Endodermal cell (in vitro differentiated cells): ENCODE measurements at regions not wholly inside any gene's neighbourhood (a gene's known extent, or its start where the extent isn't known, plus 50 kb on each side); places are given as distances from the start of the nearest gene placed in this dataset.

Source experiments
- DNase-seq: peaks from one replicate; pipeline ENCODE4 v3.0.0-alpha.2; 2017
- H3K27ac ChIP-seq: 2 replicates; pipeline ENCODE4 v1.5.1; 2013; ENCODE audit warnings: mild to moderate bottlenecking, low read depth, low read length, moderate library complexity
- H3K27me3 ChIP-seq: 2 replicates; pipeline ENCODE4 v1.6.1; 2013; ENCODE audit warnings: mild to moderate bottlenecking, low read length, moderate library complexity; ENCODE audit not compliant: insufficient read depth, control insufficient read depth, poor library complexity, severe bottlenecking
- H3K36me3 ChIP-seq: 2 replicates; pipeline ENCODE4 v1.7.0; 2013; ENCODE audit warnings: mild to moderate bottlenecking, low read length, moderate library complexity; ENCODE audit not compliant: control insufficient read depth, insufficient read depth
- H3K4me1 ChIP-seq: one replicate; pipeline ENCODE4 v1.7.0; 2013; ENCODE audit warnings: low read length; ENCODE audit not compliant: control insufficient read depth, insufficient read depth
- H3K4me3 ChIP-seq: 2 replicates; pipeline ENCODE4 v1.5.1; 2013; ENCODE audit warnings: mild to moderate bottlenecking, low read length, moderate library complexity
- H3K9ac ChIP-seq: 2 replicates; pipeline ENCODE4 v1.6.1; 2013; ENCODE audit warnings: mild to moderate bottlenecking, low read length, moderate library complexity; ENCODE audit not compliant: poor library complexity, severe bottlenecking; ENCODE audit errors: extremely low read depth
- H3K9me3 ChIP-seq: 2 replicates; pipeline ENCODE4 v1.6.1; 2013; ENCODE audit warnings: mild to moderate bottlenecking, low read length, moderate library complexity; ENCODE audit not compliant: control insufficient read depth
- H3K27ac Mint-ChIP-seq: 2 replicates; pipeline ENCODE4 v1.8.0; 2020; ENCODE audit warnings: mixed read lengths
- H3K27me3 Mint-ChIP-seq: 2 replicates; pipeline ENCODE4 v1.8.0; 2021; ENCODE audit warnings: mild to moderate bottlenecking, mixed read lengths; ENCODE audit not compliant: insufficient read depth
- H3K36me3 Mint-ChIP-seq: 2 replicates; pipeline ENCODE4 v1.8.0; 2020; ENCODE audit warnings: low read depth, mixed read lengths
- H3K4me1 Mint-ChIP-seq: 2 replicates; pipeline ENCODE4 v1.8.0; 2020; ENCODE audit warnings: mixed read lengths
- H3K4me3 Mint-ChIP-seq: 2 replicates; pipeline ENCODE4 v1.8.0; 2020; ENCODE audit warnings: mild to moderate bottlenecking, moderate library complexity, mixed read lengths
- H3K9me3 Mint-ChIP-seq: 2 replicates; pipeline ENCODE4 v1.8.0; 2020; ENCODE audit warnings: mild to moderate bottlenecking, mixed read lengths
- CTCF ChIP-seq: fragments of 200-600 bp; sonication (generic); conservative IDR thresholded peaks from 2 replicates; pipeline ENCODE4 v1.5.0; 2021; ENCODE audit warnings: antibody characterized with exemption, mild to moderate bottlenecking
- WGBS, 2 experiments: methylation state at CpG; one replicate each; pipeline versions ENCODE4 v1.1.5 to v1.1.7; 2013; ENCODE audit warnings: missing lambda C conversion rate in 2 of 2, mixed read lengths in 1 of 2; ENCODE audit not compliant: insufficient coverage in 1 of 2, insufficient read length in 1 of 2; 5-methylcytosine and 5-hydroxymethylcytosine counted together

- TF ChIP-seq CTCF, result no peak
- DNase-seq, result no peak
- no peak overlapping the region for H3K4me3 ChIP-seq
- no peaks in the 10 kb centered on the region for H3K36me3 Mint-ChIP-seq
- no peaks in the 10 kb centered on the region for H3K4me1 Mint-ChIP-seq
- H3K27me3 Mint-ChIP-seq, result no peaks in the 10 kb centered on the region
- no peak overlapping the region for H3K27ac ChIP-seq
- peaks cover 5% of the 10 kb centered on the region for H3K9me3 ChIP-seq
- no peak overlapping the region for H3K4me3 Mint-ChIP-seq
- peaks cover 4% of the 10 kb centered on the region for H3K9me3 Mint-ChIP-seq
- no peaks in the 10 kb centered on the region for H3K36me3 ChIP-seq
- H3K4me1 ChIP-seq, result no peaks in the 10 kb centered on the region
- no peaks in the 10 kb centered on the region for H3K27me3 ChIP-seq
- H3K9ac ChIP-seq, result no peak overlapping the region
- H3K27ac Mint-ChIP-seq, result no peak overlapping the region
- WGBS, 2 experiments, result 92 to 100% methylated on average over 1 to 5 of the region's 5 CpGs
These were observed 983.9 kb upstream of the CNTN5 start for GRCh38 chr11:98036810-98037209.

GRCh38 chr11:98040061-98040808, 980.5 kb upstream of the CNTN5 start:
- Mint-ChIP-seq H3K36me3 (no peaks in the 10 kb centered on the region), H3K27ac (no peak overlapping the region), H3K4me3 (no peak overlapping the region), H3K9me3 (peaks cover 1% of the 10 kb centered on the region), H3K27me3 (no peaks in the 10 kb centered on the region), H3K4me1 (no peaks in the 10 kb centered on the region)
- no peak for DNase-seq
- Histone ChIP-seq H3K9ac (no peak overlapping the region), H3K27ac (no peak overlapping the region), H3K4me1 (no peaks in the 10 kb centered on the region), H3K4me3 (no peak overlapping the region), H3K27me3 (no peaks in the 10 kb centered on the region), H3K9me3 (no peaks in the 10 kb centered on the region), H3K36me3 (no peaks in the 10 kb centered on the region)
- 100% methylated on average over 3 of the region's 4 CpGs; no CpG with 5 or more reads in 1 of the 2 experiments for WGBS, 2 experiments
- no peak for TF ChIP-seq CTCF

- H3K4me1 ChIP-seq, result no peaks in the 10 kb centered on the region
- TF ChIP-seq CTCF, result no peak
- H3K36me3 Mint-ChIP-seq, result no peaks in the 10 kb centered on the region
- no peak overlapping the region for H3K9ac ChIP-seq
- no peaks in the 10 kb centered on the region for H3K9me3 Mint-ChIP-seq
- no peaks in the 10 kb centered on the region for H3K36me3 ChIP-seq
- no peak overlapping the region for H3K4me3 ChIP-seq
- H3K9me3 ChIP-seq, result no peaks in the 10 kb centered on the region
- H3K27ac Mint-ChIP-seq, result no peak overlapping the region
- no peak overlapping the region for H3K27ac ChIP-seq
- no peaks in the 10 kb centered on the region for H3K27me3 Mint-ChIP-seq
- no peak for DNase-seq
- no peaks in the 10 kb centered on the region for H3K27me3 ChIP-seq
- 97 to 100% methylated on average over 1 to 3 of the region's 3 CpGs for WGBS, 2 experiments
- H3K4me1 Mint-ChIP-seq, result no peaks in the 10 kb centered on the region
- no peak overlapping the region for H3K4me3 Mint-ChIP-seq
These were observed 973.1 kb upstream of the CNTN5 start for GRCh38 chr11:98047647-98048046.
